ENCODE measurements at regions not wholly inside any gene's neighbourhood (a gene's known extent, or its start where the extent isn't known, plus 50 kb on each side); places are given as distances from the start of the nearest gene placed in this dataset.
"Not testable (repeated sequence)": the region's sequence is repeated elsewhere in the genome, so short reads cannot be mapped to it uniquely, and the experiment has no call there.

DNA sequence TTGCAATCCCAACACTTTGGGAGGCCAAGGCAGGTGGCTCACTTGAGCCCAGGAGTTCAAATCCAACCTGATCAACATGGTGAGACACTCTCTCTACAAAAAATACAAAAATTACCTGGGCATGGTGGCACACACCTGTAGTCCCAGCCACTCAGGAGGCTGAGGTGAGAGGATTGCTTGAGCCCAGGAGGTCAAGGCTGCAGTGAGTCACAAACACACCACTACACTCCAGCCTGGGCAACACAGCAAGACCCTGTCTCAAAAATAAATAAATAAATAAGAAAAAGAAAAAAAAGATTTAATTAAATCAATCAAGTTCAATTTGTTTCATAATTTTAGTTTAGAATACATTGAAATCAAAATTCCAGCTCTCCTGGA, 242.2 kb downstream of the LY86 start:
- H3K4me3 Mint-ChIP-seq; H3K36me3 ChIP-seq (ENCODE audit: insufficient read depth); H3K27ac Mint-ChIP-seq; H3K9me3 Mint-ChIP-seq; H3K4me2 ChIP-seq; DNase-seq (ENCODE audit: low spot score); H3K4me1 ChIP-seq (ENCODE audit: insufficient read depth); H3K79me2 ChIP-seq (replicated peaks; ENCODE audit: insufficient read depth); H3K4me3 ChIP-seq; ATAC-seq; H3K27ac ChIP-seq (ENCODE audit: low read depth); H2AFZ ChIP-seq; H3F3A ChIP-seq (replicated peaks; ENCODE audit: low read depth); H3K27me3 ChIP-seq (ENCODE audit: insufficient read depth); H3K9me2 ChIP-seq (ENCODE audit: insufficient read depth); H3K36me3 Mint-ChIP-seq (ENCODE audit: low read depth); H4K20me1 ChIP-seq (replicated peaks; ENCODE audit: insufficient read depth); H3K4me1 Mint-ChIP-seq; H3K27me3 Mint-ChIP-seq (ENCODE audit: insufficient read depth, low read depth, poor library complexity): not testable (repeated sequence)

DNA sequence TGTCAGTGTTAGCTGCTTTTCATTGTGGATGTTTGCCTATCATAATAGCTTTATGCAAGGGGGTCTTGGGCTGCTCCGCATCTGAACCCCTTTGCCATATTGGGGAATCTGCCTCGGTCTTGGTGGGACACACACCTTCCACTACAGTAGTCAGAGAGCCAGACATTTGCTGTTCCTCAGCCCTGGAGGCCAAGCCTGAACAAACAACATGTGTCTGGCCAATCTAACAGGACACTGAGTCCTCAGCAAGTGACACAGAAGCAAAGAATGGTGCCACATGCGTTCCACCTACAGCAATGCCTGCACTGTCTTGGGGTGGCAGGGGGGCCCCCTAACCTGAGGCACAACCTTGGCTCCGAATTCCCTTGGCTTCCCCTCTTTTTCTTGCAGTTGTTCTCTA, 243.9 kb downstream of the LY86 start:
- Mint-ChIP-seq H3K4me1 (peaks cover 2% of the 10 kb centered on the region; the same call in 1 of the 3 replicates), H3K36me3 (ENCODE audit: low read depth) (no peaks in the 10 kb centered on the region), H3K27ac (no peak overlapping the region), H3K27me3 (ENCODE audit: insufficient read depth, low read depth, poor library complexity) (no peaks in the 10 kb centered on the region), H3K4me3 (no peak overlapping the region), H3K9me3 (no peaks in the 10 kb centered on the region)
- no peak overlapping the region for H3K27ac ChIP-seq (ENCODE audit: low read depth)
- ATAC-seq: no peak
- no peak overlapping the region for H2AFZ ChIP-seq
- H3K9me2 ChIP-seq (ENCODE audit: insufficient read depth): no peaks in the 10 kb centered on the region
- TF ChIP-seq ZNF114 (CRISPR knock-in tag; IDR thresholded peaks at IDR 0.05) (no peak), JUNB (IDR thresholded peaks at IDR 0.05; ENCODE audit: unreplicated experiment) (no peak), EZH2phosphoT487 (IDR thresholded peaks at IDR 0.05; ENCODE audit: unreplicated experiment) (no peak), CREB1 (CRISPR knock-in tag; IDR thresholded peaks at IDR 0.05; ENCODE audit: low read depth) (no peak), NANOG (IDR thresholded peaks at IDR 0.05; ENCODE audit: borderline replicate concordance) (no peak)
- TF ChIP-seq, protein P1, sequence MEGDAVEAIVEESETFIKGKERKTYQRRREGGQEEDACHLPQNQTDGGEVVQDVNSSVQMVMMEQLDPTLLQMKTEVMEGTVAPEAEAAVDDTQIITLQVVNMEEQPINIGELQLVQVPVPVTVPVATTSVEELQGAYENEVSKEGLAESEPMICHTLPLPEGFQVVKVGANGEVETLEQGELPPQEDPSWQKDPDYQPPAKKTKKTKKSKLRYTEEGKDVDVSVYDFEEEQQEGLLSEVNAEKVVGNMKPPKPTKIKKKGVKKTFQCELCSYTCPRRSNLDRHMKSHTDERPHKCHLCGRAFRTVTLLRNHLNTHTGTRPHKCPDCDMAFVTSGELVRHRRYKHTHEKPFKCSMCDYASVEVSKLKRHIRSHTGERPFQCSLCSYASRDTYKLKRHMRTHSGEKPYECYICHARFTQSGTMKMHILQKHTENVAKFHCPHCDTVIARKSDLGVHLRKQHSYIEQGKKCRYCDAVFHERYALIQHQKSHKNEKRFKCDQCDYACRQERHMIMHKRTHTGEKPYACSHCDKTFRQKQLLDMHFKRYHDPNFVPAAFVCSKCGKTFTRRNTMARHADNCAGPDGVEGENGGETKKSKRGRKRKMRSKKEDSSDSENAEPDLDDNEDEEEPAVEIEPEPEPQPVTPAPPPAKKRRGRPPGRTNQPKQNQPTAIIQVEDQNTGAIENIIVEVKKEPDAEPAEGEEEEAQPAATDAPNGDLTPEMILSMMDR (conservative IDR thresholded peaks at IDR 0.05; ENCODE audit: low read depth in 2 of 2): no peak
- TF ChIP-seq, protein P2, sequence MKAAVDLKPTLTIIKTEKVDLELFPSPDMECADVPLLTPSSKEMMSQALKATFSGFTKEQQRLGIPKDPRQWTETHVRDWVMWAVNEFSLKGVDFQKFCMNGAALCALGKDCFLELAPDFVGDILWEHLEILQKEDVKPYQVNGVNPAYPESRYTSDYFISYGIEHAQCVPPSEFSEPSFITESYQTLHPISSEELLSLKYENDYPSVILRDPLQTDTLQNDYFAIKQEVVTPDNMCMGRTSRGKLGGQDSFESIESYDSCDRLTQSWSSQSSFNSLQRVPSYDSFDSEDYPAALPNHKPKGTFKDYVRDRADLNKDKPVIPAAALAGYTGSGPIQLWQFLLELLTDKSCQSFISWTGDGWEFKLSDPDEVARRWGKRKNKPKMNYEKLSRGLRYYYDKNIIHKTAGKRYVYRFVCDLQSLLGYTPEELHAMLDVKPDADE (IDR thresholded peaks at IDR 0.05): no peak
- TF ChIP-seq, protein P3, sequence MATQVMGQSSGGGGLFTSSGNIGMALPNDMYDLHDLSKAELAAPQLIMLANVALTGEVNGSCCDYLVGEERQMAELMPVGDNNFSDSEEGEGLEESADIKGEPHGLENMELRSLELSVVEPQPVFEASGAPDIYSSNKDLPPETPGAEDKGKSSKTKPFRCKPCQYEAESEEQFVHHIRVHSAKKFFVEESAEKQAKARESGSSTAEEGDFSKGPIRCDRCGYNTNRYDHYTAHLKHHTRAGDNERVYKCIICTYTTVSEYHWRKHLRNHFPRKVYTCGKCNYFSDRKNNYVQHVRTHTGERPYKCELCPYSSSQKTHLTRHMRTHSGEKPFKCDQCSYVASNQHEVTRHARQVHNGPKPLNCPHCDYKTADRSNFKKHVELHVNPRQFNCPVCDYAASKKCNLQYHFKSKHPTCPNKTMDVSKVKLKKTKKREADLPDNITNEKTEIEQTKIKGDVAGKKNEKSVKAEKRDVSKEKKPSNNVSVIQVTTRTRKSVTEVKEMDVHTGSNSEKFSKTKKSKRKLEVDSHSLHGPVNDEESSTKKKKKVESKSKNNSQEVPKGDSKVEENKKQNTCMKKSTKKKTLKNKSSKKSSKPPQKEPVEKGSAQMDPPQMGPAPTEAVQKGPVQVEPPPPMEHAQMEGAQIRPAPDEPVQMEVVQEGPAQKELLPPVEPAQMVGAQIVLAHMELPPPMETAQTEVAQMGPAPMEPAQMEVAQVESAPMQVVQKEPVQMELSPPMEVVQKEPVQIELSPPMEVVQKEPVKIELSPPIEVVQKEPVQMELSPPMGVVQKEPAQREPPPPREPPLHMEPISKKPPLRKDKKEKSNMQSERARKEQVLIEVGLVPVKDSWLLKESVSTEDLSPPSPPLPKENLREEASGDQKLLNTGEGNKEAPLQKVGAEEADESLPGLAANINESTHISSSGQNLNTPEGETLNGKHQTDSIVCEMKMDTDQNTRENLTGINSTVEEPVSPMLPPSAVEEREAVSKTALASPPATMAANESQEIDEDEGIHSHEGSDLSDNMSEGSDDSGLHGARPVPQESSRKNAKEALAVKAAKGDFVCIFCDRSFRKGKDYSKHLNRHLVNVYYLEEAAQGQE (IDR thresholded peaks at IDR 0.05; ENCODE audit: unreplicated experiment): no peak
- no peaks in the 10 kb centered on the region for H3K79me2 ChIP-seq (replicated peaks; ENCODE audit: insufficient read depth)
- H3K27me3 ChIP-seq (ENCODE audit: insufficient read depth): no peaks in the 10 kb centered on the region
- H3F3A ChIP-seq (replicated peaks; ENCODE audit: low read depth): no peaks in the 10 kb centered on the region
- no peaks in the 10 kb centered on the region for H3K36me3 ChIP-seq (ENCODE audit: insufficient read depth)
- no peak for DNase-seq (ENCODE audit: low spot score)
- no peak overlapping the region for H3K4me3 ChIP-seq
- H4K20me1 ChIP-seq (replicated peaks; ENCODE audit: insufficient read depth): no peaks in the 10 kb centered on the region
- H3K4me1 ChIP-seq (ENCODE audit: insufficient read depth): no peaks in the 10 kb centered on the region
- H3K4me2 ChIP-seq: no peak overlapping the region
